A549 (cell line): ENCODE measurements at regions not wholly inside any gene's neighbourhood (a gene's known extent, or its start where the extent isn't known, plus 50 kb on each side); places are given as distances from the start of the nearest gene placed in this dataset.

Experiments used
- ATAC-seq, 2 experiments: fragments of 200-7000 bp in 1 of 2; fragments of >200 bp in 1 of 2; cut with Nextera tagmentation in 1 of 2; cut with Tn5 transposase in 1 of 2; 3 replicates each; pipeline versions ENCODE4 v1.8.0 to v1.9.1; 2018 to 2020; ENCODE audit warnings: mild to moderate bottlenecking in 1 of 2, moderate library complexity in 1 of 2
- CTCF ChIA-PET: fragments of 300-600 bp; sonication (Branson Sonifier 250); formaldehyde crosslinking; extraction: SDS; loops from one replicate; lab custom pipeline; 2021; ENCODE audit warnings: antibody characterized with exemption, inconsistent platforms; lab: Yijun Ruan, JAX
- POLR2A ChIA-PET: fragments of 350-600 bp; formaldehyde crosslinking; extraction: SDS; loops from one replicate; lab custom pipeline; 2021; ENCODE audit warnings: antibody characterized with exemption, inconsistent platforms; lab: Yijun Ruan, JAX
- DNase-seq, 2 experiments: peaks; one replicate each; pipeline versions ENCODE4 v3.0.0 to v3.0.0-alpha.2; 2011 to 2016; ENCODE audit warnings: low read depth in 1 of 2, low spot score in 1 of 2
- FAIRE-seq: peaks from 2 replicates; lab custom pipeline; 2011; peaks lifted over from hg19 to GRCh38; lab: Jason Lieb, UNC
- H3K27ac ChIP-seq, 2 experiments: fragments of >200 bp; sonication (Bioruptor Twin); formaldehyde crosslinking; 3 replicates each; pipeline ENCODE4 v1.5.1; 2016 to 2017
- H3K4me1 ChIP-seq: fragments of >200 bp; sonication (Bioruptor Twin); formaldehyde crosslinking; 3 replicates; pipeline ENCODE4 v1.6.1; 2016
- H3K4me2 ChIP-seq: fragments of >200 bp; sonication (Bioruptor Twin); formaldehyde crosslinking; 3 replicates; pipeline ENCODE4 v1.6.1; 2016
- H3K4me3 ChIP-seq: fragments of >200 bp; sonication (Bioruptor Twin); formaldehyde crosslinking; 3 replicates; pipeline ENCODE4 v1.5.1; 2016
- H3K9me3 ChIP-seq: fragments of >200 bp; sonication (Bioruptor Twin); formaldehyde crosslinking; 3 replicates; pipeline ENCODE4 v1.6.1; 2016
- CBX2 ChIP-seq: fragments of 200-600 bp; sonication (generic); IDR thresholded peaks from 2 replicates; pipeline ENCODE4 v1.6.1; 2016; ENCODE audit warnings: low read depth, mild to moderate bottlenecking, borderline replicate concordance
- E2F6 ChIP-seq: IDR thresholded peaks from 2 replicates; pipeline ENCODE4 v1.6.1; 2012; ENCODE audit warnings: low read depth, borderline replicate concordance
- EHMT2 ChIP-seq: fragments of 200-600 bp; sonication (generic); IDR thresholded peaks from 2 replicates; pipeline ENCODE4 v1.6.1; 2016; ENCODE audit warnings: antibody characterized with exemption, low read depth, mild to moderate bottlenecking, moderate library complexity
- ELK1 ChIP-seq: fragments of 150-350 bp; IDR thresholded peaks from 2 replicates; pipeline ENCODE4 v1.6.1; 2014; ENCODE audit warnings: low read depth, mild to moderate bottlenecking, low read length
- FOSL2 ChIP-seq, 2 experiments: fragments of 450-650 bp in 1 of 2; fragments of >200 bp in 1 of 2; sonication (Bioruptor Twin) in 1 of 2; formaldehyde crosslinking; IDR thresholded peaks; 2 replicates each; pipeline versions ENCODE4 v1.5.0 to v1.6.1; 2016 to 2020; ENCODE audit warnings: mild to moderate bottlenecking in 1 of 2, moderate library complexity in 1 of 2
- HDAC2 ChIP-seq: fragments of 200-600 bp; sonication (generic); IDR thresholded peaks from 2 replicates; pipeline ENCODE4 v1.6.1; 2016
- HOXB13 ChIP-seq: fragments of 250-450 bp; sonication (Bioruptor Pico); IDR thresholded peaks from 2 replicates; pipeline ENCODE4 v1.5.0; 2020; ENCODE audit warnings: low read depth, mild to moderate bottlenecking, moderate library complexity
- JUNB ChIP-seq: fragments of >200 bp; sonication (Bioruptor Twin); formaldehyde crosslinking; IDR thresholded peaks from 2 replicates; pipeline ENCODE4 v1.6.1; 2016
- MAX ChIP-seq: IDR thresholded peaks from 2 replicates; pipeline ENCODE4 v1.6.1; 2012
- MAZ ChIP-seq: fragments of 150-350 bp; IDR thresholded peaks from 2 replicates; pipeline ENCODE4 v1.6.1; 2014; ENCODE audit warnings: antibody characterized with exemption, low read depth, low read length, borderline replicate concordance
- MYC ChIP-seq: IDR thresholded peaks from 2 replicates; pipeline ENCODE4 v1.6.1; 2012; ENCODE audit warnings: mild to moderate bottlenecking, inconsistent platforms, low read length, improper control_type of control experiment, borderline replicate concordance
- NPAS2 ChIP-seq: fragments of 250-450 bp; sonication (Bioruptor Pico); IDR thresholded peaks from 2 replicates; pipeline ENCODE4 v1.8.0; 2022; ENCODE audit warnings: mild to moderate bottlenecking, moderate library complexity, borderline replicate concordance
- POLR2A ChIP-seq: IDR thresholded peaks from 2 replicates; pipeline ENCODE4 v1.6.1; 2012; ENCODE audit warnings: mild to moderate bottlenecking, low read length
- POLR2AphosphoS2 ChIP-seq: conservative IDR thresholded peaks from 2 replicates; pipeline ENCODE4 v1.6.1; 2012; ENCODE audit warnings: low read length, improper control_type of control experiment, inconsistent platforms
- RAD21 ChIP-seq, 2 experiments: fragments of >200 bp in 1 of 2; sonication (Bioruptor Twin) in 1 of 2; formaldehyde crosslinking in 1 of 2; IDR thresholded peaks in 1 of 2; conservative IDR thresholded peaks in 1 of 2; 2 replicates in 1 of 2; 3 replicates in 1 of 2; pipeline ENCODE4 v1.6.1; 2012 to 2018; ENCODE audit warnings: inconsistent platforms in 1 of 2
- RCOR1 ChIP-seq: fragments of 150-350 bp; IDR thresholded peaks from 2 replicates; pipeline ENCODE4 v1.6.1; 2014; ENCODE audit warnings: antibody characterized with exemption, low read length, low read depth
- REST ChIP-seq: fragments of 200-600 bp; sonication (generic); IDR thresholded peaks from 2 replicates; pipeline ENCODE4 v1.6.1; 2016; ENCODE audit warnings: antibody characterized with exemption, mild to moderate bottlenecking, moderate library complexity
- RFX5 ChIP-seq: fragments of 450-650 bp; IDR thresholded peaks from 2 replicates; pipeline ENCODE4 v1.7.1; 2014; ENCODE audit warnings: antibody characterized with exemption, mild to moderate bottlenecking, moderate library complexity
- SREBF2 ChIP-seq: fragments of 450-650 bp; IDR thresholded peaks from 2 replicates; pipeline ENCODE4 v1.6.1; 2014; ENCODE audit warnings: mild to moderate bottlenecking, moderate library complexity
- ZC3H11A ChIP-seq: fragments of 450-650 bp; IDR thresholded peaks from 2 replicates; pipeline ENCODE4 v1.6.1; 2014; ENCODE audit warnings: antibody characterized with exemption, mild to moderate bottlenecking
- ZNF302 ChIP-seq: fragments of 250-450 bp; sonication (Bioruptor Pico); IDR thresholded peaks from 2 replicates; pipeline ENCODE4 v1.9.0; 2021; ENCODE audit warnings: inconsistent platforms, mild to moderate bottlenecking, moderate library complexity
- WGBS: methylation state at CpG from one replicate; pipeline ENCODE4 v1.1.6; 2017; ENCODE audit errors: missing lambda C conversion rate; 5-methylcytosine and 5-hydroxymethylcytosine counted together
- TF ChIP-seq, protein P1 (sequence below): fragments of 450-650 bp; IDR thresholded peaks from 2 replicates; pipeline ENCODE4 v1.6.1; 2014; ENCODE audit warnings: antibody characterized with exemption

GRCh38 chr6:19269341-19269898 is 567.8 kb upstream of the ID4 start:
- Histone ChIP-seq H3K4me3 (no peak overlapping the region), H3K27ac (no peak overlapping the region), H3K4me1 (no peaks in the 10 kb centered on the region), H3K9me3 (no peaks in the 10 kb centered on the region), H3K4me2 (no peak overlapping the region)
- ATAC-seq (no peak), DNase-seq (no peak), FAIRE-seq (no peak)
- POLR2A ChIA-PET: no interaction called here
- CTCF ChIA-PET: no interaction called here
- 45% methylated on average over 4 of the region's 5 CpGs for WGBS
- TF ChIP-seq NPAS2 (CRISPR knock-in tag) (no peak), ZNF302 (CRISPR knock-in tag) (no peak), HOXB13 (CRISPR knock-in tag) (no peak), RFX5 (no peak), ELK1 (no peak), EHMT2 (no peak), ZC3H11A (no peak), CBX2 (no peak), FOSL2 (IDR thresholded peaks at IDR 0.05) (no peak), FOSL2 (CRISPR knock-in tag; IDR thresholded peaks at IDR 0.05) (no peak)
- TF ChIP-seq, protein P1, sequence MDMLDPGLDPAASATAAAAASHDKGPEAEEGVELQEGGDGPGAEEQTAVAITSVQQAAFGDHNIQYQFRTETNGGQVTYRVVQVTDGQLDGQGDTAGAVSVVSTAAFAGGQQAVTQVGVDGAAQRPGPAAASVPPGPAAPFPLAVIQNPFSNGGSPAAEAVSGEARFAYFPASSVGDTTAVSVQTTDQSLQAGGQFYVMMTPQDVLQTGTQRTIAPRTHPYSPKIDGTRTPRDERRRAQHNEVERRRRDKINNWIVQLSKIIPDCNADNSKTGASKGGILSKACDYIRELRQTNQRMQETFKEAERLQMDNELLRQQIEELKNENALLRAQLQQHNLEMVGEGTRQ: no peak

DNA sequence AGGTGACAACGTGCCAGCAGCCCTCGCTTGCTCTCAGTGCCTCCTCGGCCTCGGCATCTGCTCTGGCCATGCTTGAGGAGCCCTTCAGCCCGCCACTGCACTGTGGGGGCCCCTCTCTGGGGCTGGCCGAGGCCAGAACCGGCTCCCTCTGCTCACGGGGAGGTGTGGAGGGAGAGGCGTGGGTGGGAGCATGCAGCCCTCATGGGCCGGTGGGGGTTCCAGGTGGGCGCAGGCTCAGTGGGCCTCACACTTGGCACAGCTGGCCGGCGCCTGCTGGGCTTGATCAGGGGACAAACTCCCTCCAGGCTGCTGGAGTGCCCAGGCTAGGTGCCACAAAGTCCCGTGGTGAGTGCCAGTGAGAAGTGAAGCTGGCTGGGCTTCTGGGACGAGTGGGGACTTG is 566.6 kb upstream of the ID4 start:
- ChIA-PET POLR2A (no interaction called here), CTCF (no interaction called here)
- WGBS: 34% methylated on average over 5 of the region's 15 CpGs
- TF ChIP-seq MAZ (no peak), JUNB (no peak), POLR2AphosphoS2 (no peak), MAX (no peak), REST (no peak), FOSL2 (IDR thresholded peaks at IDR 0.05) (no peak), FOSL2 (CRISPR knock-in tag; IDR thresholded peaks at IDR 0.05) (no peak), E2F6 (no peak), HOXB13 (CRISPR knock-in tag) (no peak), POLR2A (no peak), RCOR1 (no peak), HDAC2 (no peak), EHMT2 (no peak), MYC (no peak), RAD21 (conservative IDR thresholded peaks at IDR 0.05 in 1 of 2, IDR thresholded peaks at IDR 0.05 in 1 of 2) (no peak), RFX5 (no peak), ZC3H11A (no peak), SREBF2 (no peak), CBX2 (no peak), NPAS2 (CRISPR knock-in tag) (no peak)
- Histone ChIP-seq H3K4me3 (no peak overlapping the region), H3K27ac (no peak overlapping the region), H3K9me3 (no peaks in the 10 kb centered on the region), H3K4me2 (no peak overlapping the region), H3K4me1 (no peaks in the 10 kb centered on the region)
- no peak for ATAC-seq
- FAIRE-seq: no peak
- DNase-seq: no peak
